Gastroesophageal sphincter (tissue), 3 donors: ENCODE measurements at regions not wholly inside any gene's neighbourhood (a gene's known extent, or its start where the extent isn't known, plus 50 kb on each side); places are given as distances from the start of the nearest gene placed in this dataset.

Source experiments
- CTCF ChIP-seq, 4 experiments: fragments of 200-600 bp in 2 of 4; fragments of 450-650 bp in 2 of 4; sonication (generic) in 1 of 4; IDR thresholded peaks; one replicate each; pipeline ENCODE4 v1.5.1; 2017 to 2019; ENCODE audit warnings: antibody characterized with exemption in 4 of 4, mild to moderate bottlenecking in 2 of 4, moderate library complexity in 2 of 4
- POLR2A ChIP-seq, 2 donors: fragments of 450-650 bp; IDR thresholded peaks; one replicate each; pipeline ENCODE4 v1.6.1; 2017; ENCODE audit warnings: antibody characterized with exemption in 2 of 2, mild to moderate bottlenecking in 2 of 2, moderate library complexity in 1 of 2

GRCh38 chr2:180848393-180848792 is 132.0 kb upstream of the UBE2E3 start:
- TF ChIP-seq CTCF (IDR thresholded peaks at IDR 0.05) (no peak), POLR2A (IDR thresholded peaks at IDR 0.05) (no peak)
